SU-DHL-6 (cell line): ENCODE measurements at regions not wholly inside any gene's neighbourhood (a gene's known extent, or its start where the extent isn't known, plus 50 kb on each side); places are given as distances from the start of the nearest gene placed in this dataset.

Source experiments
- CTCF ChIP-seq: fragments of 200-600 bp; sonication (generic); IDR thresholded peaks from one replicate; pipeline ENCODE4 v1.5.1; 2017; ENCODE audit warnings: antibody characterized with exemption, mild to moderate bottlenecking, low read length, moderate library complexity; ENCODE audit not compliant: insufficient read depth, poor library complexity, severe bottlenecking
- EZH2phosphoT487 ChIP-seq: fragments of 200-600 bp; sonication (generic), shearing (Covaris generic); conservative IDR thresholded peaks from 2 replicates; pipeline ENCODE4 v1.6.1; 2018; ENCODE audit warnings: mild to moderate bottlenecking, antibody characterized with exemption, low read length, moderate library complexity, mixed read lengths

DNA sequence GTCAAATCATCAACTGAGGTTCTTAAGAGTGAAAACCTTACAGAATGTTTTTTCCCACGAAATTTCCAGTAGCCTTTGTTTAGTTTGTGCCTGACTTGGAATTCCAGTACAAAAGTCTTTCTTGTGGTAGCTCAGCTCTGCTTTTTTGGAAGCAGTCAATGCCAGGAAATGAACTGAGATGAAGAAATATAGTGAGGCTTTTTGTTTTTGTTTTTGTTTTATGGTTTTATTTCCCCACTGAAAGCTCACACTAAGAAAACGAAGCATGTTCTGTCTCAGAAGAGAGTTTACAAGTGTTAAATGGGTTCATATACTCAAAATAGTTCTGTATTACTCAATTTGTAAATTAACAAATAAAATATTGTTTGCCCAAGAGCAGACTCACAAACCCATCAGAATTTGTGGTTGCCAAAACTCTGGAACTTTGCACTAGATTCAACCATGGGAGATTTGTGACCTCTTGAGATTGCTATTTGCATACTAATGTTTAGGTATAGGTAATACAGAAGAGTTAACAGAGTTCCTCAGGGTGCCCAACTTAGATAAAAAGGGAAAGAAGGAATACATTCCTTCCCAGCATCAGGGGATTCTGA lies 1060.8 kb downstream of the FAT4 start:
- TF ChIP-seq CTCF (no peak), EZH2phosphoT487 (no peak)
